Liver (tissue), 3 donors: ENCODE measurements at regions not wholly inside any gene's neighbourhood (a gene's known extent, or its start where the extent isn't known, plus 50 kb on each side); places are given as distances from the start of the nearest gene placed in this dataset.

Experiments used
- FOXA1 ChIP-seq: IDR thresholded peaks from 2 replicates; pipeline ENCODE4 v1.6.1; 2016; ENCODE audit warnings: antibody characterized with exemption
- GABPA ChIP-seq, 2 donors: IDR thresholded peaks in 1 of 2; conservative IDR thresholded peaks in 1 of 2; 2 replicates each; pipeline ENCODE4 v1.6.1; 2016; ENCODE audit warnings: antibody characterized with exemption in 2 of 2, mild to moderate bottlenecking in 1 of 2, moderate library complexity in 1 of 2
- JUND ChIP-seq, 2 donors: IDR thresholded peaks; 2 replicates each; pipeline ENCODE4 v1.6.1; 2016; ENCODE audit warnings: antibody characterized with exemption in 2 of 2
- RAD21 ChIP-seq, 2 donors: IDR thresholded peaks; 2 replicates each; pipeline ENCODE4 v1.6.1; 2016; ENCODE audit warnings: antibody characterized with exemption in 2 of 2, mild to moderate bottlenecking in 2 of 2
- RXRA ChIP-seq, 2 donors: IDR thresholded peaks; 2 replicates each; pipeline ENCODE4 v1.6.1; 2017 to 2018; ENCODE audit warnings: antibody characterized with exemption in 2 of 2, mild to moderate bottlenecking in 1 of 2
- TAF1 ChIP-seq: conservative IDR thresholded peaks from 2 replicates; pipeline ENCODE4 v1.6.1; 2016; ENCODE audit warnings: antibody characterized with exemption, mild to moderate bottlenecking
- TF ChIP-seq, protein P1 (sequence below): fragments of 150-350 bp; IDR thresholded peaks from 2 replicates; pipeline ENCODE4 v1.5.1; 2017; ENCODE audit warnings: improper control_type of control experiment, low read depth, low read length; ENCODE audit not compliant: missing input control
- TF ChIP-seq, protein P2 (sequence below): IDR thresholded peaks from 2 replicates; pipeline ENCODE4 v1.6.1; 2016; ENCODE audit warnings: antibody characterized with exemption
- TF ChIP-seq, protein P3 (sequence below): IDR thresholded peaks from 2 replicates; pipeline ENCODE4 v1.6.1; 2016; ENCODE audit warnings: antibody characterized with exemption, mild to moderate bottlenecking
- donor health status: healthy.
- donor health status: healthy.

DNA sequence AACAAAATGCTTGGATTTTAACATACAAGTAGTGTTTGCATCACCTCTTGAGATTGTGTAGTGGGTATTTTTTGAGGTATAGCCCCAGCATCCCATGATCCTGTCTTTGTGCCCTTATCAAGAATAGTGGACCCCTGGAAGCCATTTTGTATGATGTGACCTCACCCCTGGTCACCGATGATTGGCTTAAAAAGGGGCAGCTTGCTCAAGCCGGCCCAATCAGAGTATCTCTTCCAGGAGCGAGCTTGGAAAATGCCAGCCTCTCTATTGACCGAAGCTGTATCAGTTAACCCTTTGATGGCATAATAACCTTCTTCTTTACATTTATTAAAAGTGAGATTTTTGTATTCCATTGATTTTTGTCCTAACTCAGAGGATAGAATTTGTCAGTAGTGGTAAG, 55.5 kb upstream of the FAM20A start:
- TF ChIP-seq, protein P1, sequence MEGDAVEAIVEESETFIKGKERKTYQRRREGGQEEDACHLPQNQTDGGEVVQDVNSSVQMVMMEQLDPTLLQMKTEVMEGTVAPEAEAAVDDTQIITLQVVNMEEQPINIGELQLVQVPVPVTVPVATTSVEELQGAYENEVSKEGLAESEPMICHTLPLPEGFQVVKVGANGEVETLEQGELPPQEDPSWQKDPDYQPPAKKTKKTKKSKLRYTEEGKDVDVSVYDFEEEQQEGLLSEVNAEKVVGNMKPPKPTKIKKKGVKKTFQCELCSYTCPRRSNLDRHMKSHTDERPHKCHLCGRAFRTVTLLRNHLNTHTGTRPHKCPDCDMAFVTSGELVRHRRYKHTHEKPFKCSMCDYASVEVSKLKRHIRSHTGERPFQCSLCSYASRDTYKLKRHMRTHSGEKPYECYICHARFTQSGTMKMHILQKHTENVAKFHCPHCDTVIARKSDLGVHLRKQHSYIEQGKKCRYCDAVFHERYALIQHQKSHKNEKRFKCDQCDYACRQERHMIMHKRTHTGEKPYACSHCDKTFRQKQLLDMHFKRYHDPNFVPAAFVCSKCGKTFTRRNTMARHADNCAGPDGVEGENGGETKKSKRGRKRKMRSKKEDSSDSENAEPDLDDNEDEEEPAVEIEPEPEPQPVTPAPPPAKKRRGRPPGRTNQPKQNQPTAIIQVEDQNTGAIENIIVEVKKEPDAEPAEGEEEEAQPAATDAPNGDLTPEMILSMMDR: no peak
- TF ChIP-seq RAD21 (IDR thresholded peaks at IDR 0.05): no peak
- no peak for TF ChIP-seq JUND (IDR thresholded peaks at IDR 0.05)
- TF ChIP-seq, protein P2, sequence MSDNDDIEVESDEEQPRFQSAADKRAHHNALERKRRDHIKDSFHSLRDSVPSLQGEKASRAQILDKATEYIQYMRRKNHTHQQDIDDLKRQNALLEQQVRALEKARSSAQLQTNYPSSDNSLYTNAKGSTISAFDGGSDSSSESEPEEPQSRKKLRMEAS: no peak
- TF ChIP-seq, protein P3, sequence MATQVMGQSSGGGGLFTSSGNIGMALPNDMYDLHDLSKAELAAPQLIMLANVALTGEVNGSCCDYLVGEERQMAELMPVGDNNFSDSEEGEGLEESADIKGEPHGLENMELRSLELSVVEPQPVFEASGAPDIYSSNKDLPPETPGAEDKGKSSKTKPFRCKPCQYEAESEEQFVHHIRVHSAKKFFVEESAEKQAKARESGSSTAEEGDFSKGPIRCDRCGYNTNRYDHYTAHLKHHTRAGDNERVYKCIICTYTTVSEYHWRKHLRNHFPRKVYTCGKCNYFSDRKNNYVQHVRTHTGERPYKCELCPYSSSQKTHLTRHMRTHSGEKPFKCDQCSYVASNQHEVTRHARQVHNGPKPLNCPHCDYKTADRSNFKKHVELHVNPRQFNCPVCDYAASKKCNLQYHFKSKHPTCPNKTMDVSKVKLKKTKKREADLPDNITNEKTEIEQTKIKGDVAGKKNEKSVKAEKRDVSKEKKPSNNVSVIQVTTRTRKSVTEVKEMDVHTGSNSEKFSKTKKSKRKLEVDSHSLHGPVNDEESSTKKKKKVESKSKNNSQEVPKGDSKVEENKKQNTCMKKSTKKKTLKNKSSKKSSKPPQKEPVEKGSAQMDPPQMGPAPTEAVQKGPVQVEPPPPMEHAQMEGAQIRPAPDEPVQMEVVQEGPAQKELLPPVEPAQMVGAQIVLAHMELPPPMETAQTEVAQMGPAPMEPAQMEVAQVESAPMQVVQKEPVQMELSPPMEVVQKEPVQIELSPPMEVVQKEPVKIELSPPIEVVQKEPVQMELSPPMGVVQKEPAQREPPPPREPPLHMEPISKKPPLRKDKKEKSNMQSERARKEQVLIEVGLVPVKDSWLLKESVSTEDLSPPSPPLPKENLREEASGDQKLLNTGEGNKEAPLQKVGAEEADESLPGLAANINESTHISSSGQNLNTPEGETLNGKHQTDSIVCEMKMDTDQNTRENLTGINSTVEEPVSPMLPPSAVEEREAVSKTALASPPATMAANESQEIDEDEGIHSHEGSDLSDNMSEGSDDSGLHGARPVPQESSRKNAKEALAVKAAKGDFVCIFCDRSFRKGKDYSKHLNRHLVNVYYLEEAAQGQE: no peak
- TF ChIP-seq FOXA1: no peak
- TF ChIP-seq GABPA (IDR thresholded peaks at IDR 0.05 in 1 of 2, conservative IDR thresholded peaks at IDR 0.05 in 1 of 2): no peak
- no peak for TF ChIP-seq RXRA (IDR thresholded peaks at IDR 0.05)
- no peak for TF ChIP-seq TAF1
